Heart right ventricle (tissue), 16 donors: ENCODE measurements at regions not wholly inside any gene's neighbourhood (a gene's known extent, or its start where the extent isn't known, plus 50 kb on each side); places are given as distances from the start of the nearest gene placed in this dataset.

Experiments used
- ATAC-seq, 8 donors: fragments of 200-7000 bp; cut with Tn5 transposase; one replicate each; pipeline ENCODE4 v1.9.1; 2020; ENCODE audit warnings: mild to moderate bottlenecking in 8 of 8, moderate library complexity in 8 of 8, moderate number of reproducible peaks in 1 of 8
- DNase-seq, 2 donors: peaks; one replicate each; pipeline ENCODE4 v3.0.0-alpha.2; 2020
- H3K27ac ChIP-seq, 10 donors: fragments of 200-600 bp; sonication (generic) in 2 of 10; one replicate each; pipeline versions ENCODE4 v1.5.0 to v1.8.0; 2020 to 2022; ENCODE audit warnings: mild to moderate bottlenecking in 3 of 10
- H3K27me3 ChIP-seq, 7 donors: fragments of 200-600 bp; one replicate each; pipeline ENCODE4 v1.8.0; 2021 to 2022; ENCODE audit warnings: mild to moderate bottlenecking in 2 of 7
- H3K36me3 ChIP-seq, 9 donors: fragments of 200-600 bp; sonication (generic) in 1 of 9; one replicate each; pipeline versions ENCODE4 v1.5.0 to v1.8.0; 2020 to 2022; ENCODE audit warnings: mild to moderate bottlenecking in 2 of 9
- H3K4me1 ChIP-seq, 9 donors: fragments of 200-600 bp; sonication (generic) in 1 of 9; one replicate each; pipeline versions ENCODE4 v1.5.0 to v1.8.0; 2020 to 2022; ENCODE audit warnings: mild to moderate bottlenecking in 4 of 9
- H3K4me3 ChIP-seq, 10 donors: fragments of 200-600 bp; sonication (generic) in 2 of 10; one replicate each; pipeline versions ENCODE4 v1.5.0 to v1.8.0; 2020 to 2022; ENCODE audit warnings: mild to moderate bottlenecking in 7 of 10, moderate library complexity in 2 of 10
- H3K9me3 ChIP-seq, 11 donors: fragments of 200-600 bp in 10 of 11; sonication (generic) in 2 of 11; one replicate each; pipeline versions ENCODE4 v1.5.0 to v1.8.0; 2013 to 2022; ENCODE audit warnings: mild to moderate bottlenecking in 2 of 11, control low read depth in 1 of 11, moderate library complexity in 1 of 11
- CTCF ChIP-seq, 9 donors: fragments of 200-600 bp; sonication (generic) in 2 of 9; IDR thresholded peaks; one replicate each; pipeline versions ENCODE4 v1.5.0 to v1.8.0; 2021 to 2022; ENCODE audit warnings: antibody characterized with exemption in 9 of 9, mild to moderate bottlenecking in 5 of 9, moderate library complexity in 1 of 9
- WGBS, 2 donors: extraction: QIAGEN DNeasy Blood & Tissue Kit; methylation state at CpG; one replicate each; pipeline ENCODE4 v1.1.7; 2013; ENCODE audit warnings: inconsistent platforms in 1 of 2; 5-methylcytosine and 5-hydroxymethylcytosine counted together
- intact Hi-C, 10 donors: fragments of 100-400 bp; cut with DNase I; formaldehyde crosslinking; loops; one replicate each; pipeline versions ENCODE4 v1.11.1 to v1.14.2; 2022
- donor health status: Arrhythmogenic right ventricular cardiomyopathy.
- donor health status: ischemic (EF 13 %, LVEDD 7.1; RV severe dilation, severe dysfunction).
- donor health status: healthy with polysubstance abuse.
- donor health status: DM: no; HTN: yes; CAD: no.
- donor health status: DM: no; HTN: no; CAD: no.
- donor health status: ischemic (EF 25% LVEDD 6.9; RV normal size, moderate dysfunction).
- donor health status: ischemic (EF 25% LVEDD 5.7; RV mildly dilated, moderate dysfunction).
- donor health status: healthy.
- donor health status: DM: yes; HTN: yes; CAD: no.
- donor health status: Ischemic cardiomyopathy.
- donor health status: ischemic (EF 35%, LVEDD 5.7; RV mildly dilated, moderate dysfunction).
- donor health status: nonischemic (EF 11% LVEDD 7.7; RV severe dilation, severe dysfunction).
- donor health status: DM: yes; HTN: yes; CAD: no.
- donor health status: PGD.
- donor health status: ischemic (EF 29% LVEDD 5.4; RV normal size, mild dysfunction).
- donor health status: nonischemic (EF 23%, LVEDD 6.1; RV moderate dilation, normal function).

GRCh38 chr3:81433675-81434074 lies 327.8 kb downstream of the GBE1 start:
- 81 to 90% methylated on average over 3 of the region's 3 CpGs for WGBS, 2 donors

GRCh38 chr3:81432456-81432855 lies 329.0 kb downstream of the GBE1 start:
- intact Hi-C loops, result no loop called here
- H3K4me1 ChIP-seq, result no peaks in the 10 kb centered on the region
- TF ChIP-seq CTCF (IDR thresholded peaks at IDR 0.05), result no peak
- 88 to 89% methylated on average over 2 of the region's 2 CpGs for WGBS, 2 donors
- ATAC-seq (no peak), DNase-seq (no peak)
- no peak overlapping the region for H3K4me3 ChIP-seq
- no peak overlapping the region for H3K27ac ChIP-seq
- H3K36me3 ChIP-seq, result no peaks in the 10 kb centered on the region
- no peaks in the 10 kb centered on the region for H3K9me3 ChIP-seq
- no peaks in the 10 kb centered on the region for H3K27me3 ChIP-seq

More at GRCh38 chr3:81433675-81434074, 327.8 kb downstream of the GBE1 start:
- no peaks in the 10 kb centered on the region for H3K9me3 ChIP-seq
- ATAC-seq (no peak), DNase-seq (no peak)
- H3K36me3 ChIP-seq, result no peaks in the 10 kb centered on the region
- intact Hi-C loops, result no loop called here
- H3K27ac ChIP-seq, result no peak overlapping the region
- no peaks in the 10 kb centered on the region for H3K4me1 ChIP-seq
- TF ChIP-seq CTCF (IDR thresholded peaks at IDR 0.05), result no peak
- no peaks in the 10 kb centered on the region for H3K27me3 ChIP-seq
- H3K4me3 ChIP-seq, result no peak overlapping the region

- no peak for TF ChIP-seq CTCF (IDR thresholded peaks at IDR 0.05)
- WGBS, 2 donors, result 91 to 95% methylated on average over 6 of the region's 6 CpGs
- no peak for DNase-seq
- no peaks in the 10 kb centered on the region for H3K36me3 ChIP-seq
- H3K4me1 ChIP-seq, result no peaks in the 10 kb centered on the region
- no peaks in the 10 kb centered on the region for H3K27me3 ChIP-seq
- H3K9me3 ChIP-seq, result no peaks in the 10 kb centered on the region
- intact Hi-C loops, result loop anchor here in 2 of 10 donors (10.0 kb wide), 2 partner anchors 208 to 218 kb away; no protein-coding TSS in a partner anchor
- H3K27ac ChIP-seq, result no peak overlapping the region
- no peak for ATAC-seq
- no peak overlapping the region for H3K4me3 ChIP-seq
These were observed 334.4 kb downstream of the GBE1 start for GRCh38 chr3:81426826-81427577.

- DNase-seq, result no peak
- intact Hi-C loops, result loop anchor here in 2 of 10 donors (10.0 kb wide), 2 partner anchors 209 to 219 kb away; no protein-coding TSS in a partner anchor
These were observed 336.1 kb downstream of the GBE1 start for GRCh38 chr3:81425198-81425868.

More at GRCh38 chr3:81425198-81425868, 336.1 kb downstream of the GBE1 start:
- no peak for TF ChIP-seq CTCF (IDR thresholded peaks at IDR 0.05)
- H3K4me3 ChIP-seq, result no peak overlapping the region
- no peak for ATAC-seq
- H3K27ac ChIP-seq, result no peak overlapping the region
- no peaks in the 10 kb centered on the region for H3K4me1 ChIP-seq
- 63 to 76% methylated on average over 5 of the region's 5 CpGs for WGBS, 2 donors
- no peaks in the 10 kb centered on the region for H3K27me3 ChIP-seq
- no peaks in the 10 kb centered on the region for H3K9me3 ChIP-seq
- no peaks in the 10 kb centered on the region for H3K36me3 ChIP-seq
